Endothelial cell of umbilical vein (primary cell): ENCODE measurements at regions not wholly inside any gene's neighbourhood (a gene's known extent, or its start where the extent isn't known, plus 50 kb on each side); places are given as distances from the start of the nearest gene placed in this dataset.

ENCODE experiments used
- BruUV-seq: library from RNA; stranded (reverse); fragments of 400-500 nt; replicated peaks from 2 replicates; lab custom pipeline; 2021; lab: Mats Ljungman, UMichigan
- CTCF ChIA-PET: fragments of 300-600, 350-600 bp; sonication (Branson Sonifier 250); formaldehyde crosslinking; loops from one replicate; lab custom pipeline; 2021; ENCODE audit warnings: antibody characterized with exemption, inconsistent platforms; lab: Charles Lee
- POLR2A ChIA-PET: fragments of 300-600, 350-600 bp; sonication (Branson Sonifier 250); formaldehyde crosslinking; loops from one replicate; lab custom pipeline; 2021; ENCODE audit warnings: antibody characterized with exemption, inconsistent platforms; lab: Charles Lee
- DNase-seq: peaks from one replicate; pipeline ENCODE4 v3.0.0-alpha.2; 2011; ENCODE audit warnings: low read depth, low spot score
- FAIRE-seq: peaks from 2 replicates; lab custom pipeline; 2011; peaks lifted over from hg19 to GRCh38; lab: Jason Lieb, UNC
- H2AFZ ChIP-seq: 2 replicates; pipeline ENCODE4 v1.6.0; 2012; ENCODE audit warnings: low read depth, low read length, control low read depth, inconsistent platforms
- H3K27ac ChIP-seq: 2 replicates; pipeline ENCODE4 v1.5.1; 2011; ENCODE audit warnings: low read depth, mild to moderate bottlenecking, control low read depth, low read length, moderate library complexity; ENCODE audit not compliant: insufficient read depth
- H3K27me3 ChIP-seq, 2 experiments: 2 replicates each; pipeline versions ENCODE4 v1.6.0 to v1.6.1; 2011; ENCODE audit warnings: low read length in 2 of 2, mixed read lengths in 1 of 2; ENCODE audit not compliant: control insufficient read depth in 2 of 2, insufficient read depth in 2 of 2
- H3K36me3 ChIP-seq, 2 experiments: 2 replicates in 1 of 2; 3 replicates in 1 of 2; pipeline ENCODE4 v1.5.1; 2011; ENCODE audit warnings: low read length in 2 of 2, mild to moderate bottlenecking in 1 of 2, moderate library complexity in 1 of 2; ENCODE audit not compliant: control insufficient read depth in 2 of 2, insufficient read depth in 2 of 2; ENCODE audit errors: extremely low read depth in 1 of 2
- H3K4me1 ChIP-seq: 3 replicates; pipeline ENCODE4 v1.5.1; 2011; ENCODE audit warnings: mild to moderate bottlenecking, low read length; ENCODE audit not compliant: control insufficient read depth, insufficient read depth; ENCODE audit errors: extremely low read depth
- H3K4me2 ChIP-seq: 2 replicates; pipeline ENCODE4 v1.6.1; 2011; ENCODE audit warnings: low read length, control low read depth, mixed read lengths; ENCODE audit not compliant: insufficient read depth
- H3K4me3 ChIP-seq, 3 experiments: fragments of 200-600 bp in 1 of 3; sonication (generic), shearing (Covaris generic) in 1 of 3; replicated peaks in 1 of 3; 2 replicates each; pipeline ENCODE4 v1.5.1; 2011 to 2016; ENCODE audit warnings: control low read depth in 3 of 3, low read length in 3 of 3, mild to moderate bottlenecking in 2 of 3, inconsistent platforms in 1 of 3, low read depth in 1 of 3, moderate library complexity in 1 of 3; ENCODE audit not compliant: insufficient read depth in 1 of 3
- H3K79me2 ChIP-seq: 2 replicates; pipeline ENCODE4 v1.6.0; 2012; ENCODE audit warnings: low read length, inconsistent platforms; ENCODE audit not compliant: control insufficient read depth, insufficient read depth
- H3K9ac ChIP-seq: replicated peaks from 2 replicates; pipeline ENCODE3; 2011; ENCODE audit warnings: low read length, control low read depth; ENCODE audit not compliant: insufficient read depth; ENCODE audit errors: extremely low read depth
- H3K9me1 ChIP-seq: replicated peaks from 3 replicates; pipeline ENCODE4 v1.6.0; 2011; ENCODE audit warnings: mild to moderate bottlenecking, low read length; ENCODE audit not compliant: control insufficient read depth, insufficient read depth; ENCODE audit errors: extremely low read depth
- H3K9me3 ChIP-seq: replicated peaks from 2 replicates; pipeline ENCODE4 v1.5.1; 2012; ENCODE audit warnings: low read length, inconsistent platforms; ENCODE audit not compliant: control insufficient read depth, insufficient read depth
- H4K20me1 ChIP-seq: replicated peaks from 2 replicates; pipeline ENCODE3; 2011; ENCODE audit warnings: mild to moderate bottlenecking, low read length; ENCODE audit not compliant: control insufficient read depth, insufficient read depth; ENCODE audit errors: extremely low read depth
- EZH2 ChIP-seq: IDR thresholded peaks from 2 replicates; pipeline ENCODE4 v1.6.1; 2012; ENCODE audit warnings: borderline replicate concordance, low read depth, mild to moderate bottlenecking, moderate library complexity, low read length, inconsistent platforms; ENCODE audit not compliant: severe bottlenecking
- FOS ChIP-seq: IDR thresholded peaks from 2 replicates; pipeline ENCODE4 v1.6.1; 2011; ENCODE audit warnings: mild to moderate bottlenecking, low read length, moderate library complexity, borderline replicate concordance; ENCODE audit not compliant: insufficient read depth
- GATA2 ChIP-seq: IDR thresholded peaks from 2 replicates; pipeline ENCODE4 v1.7.0; 2011; ENCODE audit warnings: low read depth, mild to moderate bottlenecking, moderate library complexity, mixed read lengths, low read length; ENCODE audit not compliant: insufficient read length, insufficient read depth
- JUN ChIP-seq: IDR thresholded peaks from 2 replicates; pipeline ENCODE4 v1.6.1; 2011; ENCODE audit warnings: borderline replicate concordance, low read depth; ENCODE audit not compliant: insufficient read length, insufficient read depth
- MYC ChIP-seq: IDR thresholded peaks from one replicate; pipeline ENCODE4 v1.6.1; 2011; ENCODE audit warnings: mild to moderate bottlenecking, low read depth, low read length
- POLR2A ChIP-seq: IDR thresholded peaks from 2 replicates; pipeline ENCODE4 v1.6.1; 2012; ENCODE audit warnings: low read depth, mild to moderate bottlenecking, control low read depth, low read length
- POLR2AphosphoS5 ChIP-seq: IDR thresholded peaks from 2 replicates; pipeline ENCODE4 v1.6.1; 2012; ENCODE audit warnings: low read depth, mild to moderate bottlenecking, control low read depth, low read length, moderate library complexity; ENCODE audit not compliant: insufficient read depth
- dilution Hi-C: fragments of 300-500 bp; cut with MboI; formaldehyde crosslinking; loops from one replicate; pipeline ENCODE4 v1.15.0; 2019; ENCODE audit warnings: low sequenced_read_pairs; ENCODE audit not compliant: extremely low pct_ligation_motif_present
- intact Hi-C: fragments of 100-400 bp; cut with micrococcal nuclease; formaldehyde crosslinking; loops from one replicate; pipeline ENCODE4 v1.10.0; 2022
- TF ChIP-seq, protein P1 (sequence below): IDR thresholded peaks from 2 replicates; pipeline ENCODE4 v1.6.1; 2011; ENCODE audit not compliant: insufficient read depth, insufficient read length
- TF ChIP-seq, protein P2 (sequence below), 2 donors: IDR thresholded peaks; 1 replicate in 1 of 2; 2 replicates in 1 of 2; pipeline ENCODE4 v1.5.1; 2011; ENCODE audit warnings: low read length in 2 of 2, mild to moderate bottlenecking in 2 of 2, moderate library complexity in 2 of 2, control low read depth in 1 of 2, inconsistent platforms in 1 of 2, low read depth in 1 of 2; ENCODE audit not compliant: insufficient read depth in 1 of 2; ENCODE audit errors: extremely low read depth in 1 of 2

DNA sequence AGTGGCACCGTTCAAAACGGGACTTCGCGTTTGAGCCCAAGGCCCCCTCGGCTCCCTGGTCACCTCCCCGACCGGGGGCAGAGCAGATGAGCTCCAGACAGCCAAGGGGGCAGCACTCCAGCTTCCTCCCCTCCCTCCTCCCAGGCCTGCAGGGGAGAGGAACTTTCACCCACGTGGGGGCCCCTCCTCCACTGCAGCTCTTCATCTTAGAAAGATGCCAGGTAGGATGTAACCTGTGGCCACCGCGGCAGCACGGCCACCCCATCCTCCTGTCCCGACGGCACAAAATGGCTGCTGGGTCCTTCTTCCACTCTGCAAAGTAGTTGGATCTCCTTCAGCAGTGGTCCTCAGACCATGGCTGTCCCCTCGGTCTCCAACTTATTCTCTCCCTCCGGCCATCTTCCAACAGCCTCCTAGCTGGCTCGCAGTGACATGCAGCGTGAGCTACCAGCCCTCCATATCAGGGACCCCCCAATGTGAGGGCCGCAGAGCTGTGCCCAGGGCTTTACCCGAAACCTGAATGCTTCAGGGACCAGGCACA, 94.5 kb upstream of the ID2 start:
- POLR2A ChIA-PET: no interaction called here
- no TSS peak for BruUV-seq
- no peak overlapping the region for H3K4me2 ChIP-seq
- no peaks in the 10 kb centered on the region for H3K4me1 ChIP-seq
- H3K4me3 ChIP-seq: no peak overlapping the region
- no peaks in the 10 kb centered on the region for H3K9me3 ChIP-seq
- dilution Hi-C loops: no loop called here
- intact Hi-C loops: no loop called here
- no peak overlapping the region for H3K9ac ChIP-seq
- H3K27me3 ChIP-seq: no peaks in the 10 kb centered on the region
- CTCF ChIA-PET: no interaction called here
- H3K9me1 ChIP-seq: no peaks in the 10 kb centered on the region
- no peak for TF ChIP-seq MYC
- no peak for TF ChIP-seq POLR2AphosphoS5
- TF ChIP-seq GATA2: no peak
- no peak for TF ChIP-seq FOS
- no peak for TF ChIP-seq POLR2A
- no peak overlapping the region for H2AFZ ChIP-seq
- no peaks in the 10 kb centered on the region for H3K36me3 ChIP-seq
- H4K20me1 ChIP-seq: no peaks in the 10 kb centered on the region
- H3K79me2 ChIP-seq: no peaks in the 10 kb centered on the region
- no peak overlapping the region for H3K27ac ChIP-seq
- no peak for FAIRE-seq
- no peak for DNase-seq

DNA sequence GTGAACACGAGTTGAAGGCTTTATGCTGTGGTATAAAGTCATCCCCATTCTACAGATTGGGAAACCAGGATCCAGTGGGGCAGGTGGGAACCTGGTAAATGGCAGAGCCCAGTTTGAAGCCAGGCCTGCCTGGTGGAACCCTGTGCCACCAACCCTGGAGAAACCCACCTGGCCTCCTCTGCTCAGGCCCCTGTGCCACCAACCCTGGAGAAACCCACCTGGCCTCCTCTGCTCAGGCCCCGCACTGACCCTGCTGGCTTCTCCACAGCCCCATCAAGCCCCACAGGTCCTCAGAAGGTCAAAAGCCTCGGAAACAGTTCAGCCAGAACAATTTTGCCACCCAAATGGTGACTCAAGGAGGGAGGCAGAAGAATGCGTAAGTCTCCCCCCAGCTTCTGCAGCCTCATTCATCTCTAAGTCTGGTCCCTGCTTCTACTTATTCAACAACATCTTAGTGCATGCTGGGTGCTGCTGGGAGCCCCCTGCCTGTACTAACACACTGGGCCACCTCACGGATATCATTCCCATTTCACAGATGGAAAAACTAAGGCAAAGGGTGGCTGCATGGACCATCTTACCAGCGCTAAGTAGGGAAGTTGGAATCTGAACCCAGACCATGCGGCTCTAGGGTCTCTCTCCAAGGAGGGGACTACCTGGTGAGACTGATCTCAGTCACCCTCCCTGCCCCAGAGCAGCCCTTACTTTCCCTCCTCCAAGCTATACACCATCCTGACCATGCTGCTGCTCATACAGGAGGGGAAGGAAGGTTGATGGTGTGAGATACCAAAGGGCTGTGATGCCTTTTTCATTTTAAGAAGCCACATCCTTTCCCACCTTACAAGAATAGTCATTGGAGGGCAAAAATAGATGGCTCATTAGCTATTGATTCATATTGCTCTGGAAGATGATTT, 93.7 kb upstream of the ID2 start:
- no peak for FAIRE-seq
- CTCF ChIA-PET: no interaction called here

More for the DNA sequence above, 93.7 kb upstream of the ID2 start:
- dilution Hi-C loops (no loop called here), intact Hi-C loops (no loop called here)
- no peak for TF ChIP-seq JUN
- TF ChIP-seq POLR2AphosphoS5: no peak
- no peak for TF ChIP-seq FOS
- TF ChIP-seq MYC: no peak
- no peak for TF ChIP-seq POLR2A
- TF ChIP-seq, protein P1, sequence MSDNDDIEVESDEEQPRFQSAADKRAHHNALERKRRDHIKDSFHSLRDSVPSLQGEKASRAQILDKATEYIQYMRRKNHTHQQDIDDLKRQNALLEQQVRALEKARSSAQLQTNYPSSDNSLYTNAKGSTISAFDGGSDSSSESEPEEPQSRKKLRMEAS: no peak
- TF ChIP-seq EZH2: no peak
- TF ChIP-seq, protein P2, sequence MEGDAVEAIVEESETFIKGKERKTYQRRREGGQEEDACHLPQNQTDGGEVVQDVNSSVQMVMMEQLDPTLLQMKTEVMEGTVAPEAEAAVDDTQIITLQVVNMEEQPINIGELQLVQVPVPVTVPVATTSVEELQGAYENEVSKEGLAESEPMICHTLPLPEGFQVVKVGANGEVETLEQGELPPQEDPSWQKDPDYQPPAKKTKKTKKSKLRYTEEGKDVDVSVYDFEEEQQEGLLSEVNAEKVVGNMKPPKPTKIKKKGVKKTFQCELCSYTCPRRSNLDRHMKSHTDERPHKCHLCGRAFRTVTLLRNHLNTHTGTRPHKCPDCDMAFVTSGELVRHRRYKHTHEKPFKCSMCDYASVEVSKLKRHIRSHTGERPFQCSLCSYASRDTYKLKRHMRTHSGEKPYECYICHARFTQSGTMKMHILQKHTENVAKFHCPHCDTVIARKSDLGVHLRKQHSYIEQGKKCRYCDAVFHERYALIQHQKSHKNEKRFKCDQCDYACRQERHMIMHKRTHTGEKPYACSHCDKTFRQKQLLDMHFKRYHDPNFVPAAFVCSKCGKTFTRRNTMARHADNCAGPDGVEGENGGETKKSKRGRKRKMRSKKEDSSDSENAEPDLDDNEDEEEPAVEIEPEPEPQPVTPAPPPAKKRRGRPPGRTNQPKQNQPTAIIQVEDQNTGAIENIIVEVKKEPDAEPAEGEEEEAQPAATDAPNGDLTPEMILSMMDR (IDR thresholded peaks at IDR 0.05; ENCODE audit: extremely low read depth in 1 of 2, insufficient read depth in 1 of 2, low read depth in 1 of 2, low read length in 2 of 2): no peak
- no peak for TF ChIP-seq GATA2
- no peaks in the 10 kb centered on the region for H3K36me3 ChIP-seq
- no peak overlapping the region for H3K4me3 ChIP-seq
- H3K9me3 ChIP-seq: no peaks in the 10 kb centered on the region
- H3K27ac ChIP-seq: no peak overlapping the region
- no peak overlapping the region for H3K9ac ChIP-seq
- no peak overlapping the region for H3K4me2 ChIP-seq
- H4K20me1 ChIP-seq: no peaks in the 10 kb centered on the region
- H2AFZ ChIP-seq: no peak overlapping the region
- POLR2A ChIA-PET: no interaction called here
- no TSS peak for BruUV-seq
- DNase-seq: no peak
- H3K4me1 ChIP-seq: no peaks in the 10 kb centered on the region
- no peaks in the 10 kb centered on the region for H3K27me3 ChIP-seq
- no peaks in the 10 kb centered on the region for H3K9me1 ChIP-seq
- H3K79me2 ChIP-seq: no peaks in the 10 kb centered on the region
